Adrenal gland (tissue), 9 donors: ENCODE measurements at regions not wholly inside any gene's neighbourhood (a gene's known extent, or its start where the extent isn't known, plus 50 kb on each side); places are given as distances from the start of the nearest gene placed in this dataset.
A peak's percentile ranks its signal among the peaks of the same experiment; 100 is the strongest.

Source experiments
- DNase-seq, 7 donors: peaks; one replicate each; pipeline ENCODE4 v3.0.0-alpha.2; 2019 to 2020
- H3K27ac ChIP-seq, 5 donors: fragments of 200-600 bp; sonication (generic) in 4 of 5; 1 replicate in 3 of 5; 2 replicates in 2 of 5; pipeline versions ENCODE4 v1.5.1 to v1.8.0; 2016 to 2020; ENCODE audit warnings: mild to moderate bottlenecking in 1 of 5
- H3K27me3 ChIP-seq: fragments of 200-600 bp; 2 replicates; pipeline ENCODE4 v1.8.0; 2021
- H3K36me3 ChIP-seq, 2 donors: fragments of 200-600 bp; replicated peaks in 1 of 2; 1 replicate in 1 of 2; 2 replicates in 1 of 2; pipeline versions ENCODE4 v1.5.1 to v1.8.0; 2018 to 2022
- H3K4me1 ChIP-seq, 2 donors: fragments of 200-600 bp; replicated peaks in 1 of 2; 1 replicate in 1 of 2; 2 replicates in 1 of 2; pipeline versions ENCODE4 v1.5.1 to v1.8.0; 2018 to 2021
- H3K4me3 ChIP-seq, 4 donors: fragments of 200-600 bp; sonication (generic) in 3 of 4; one replicate each; pipeline ENCODE4 v1.5.1; 2016 to 2018
- H3K9me3 ChIP-seq, 3 donors: fragments of 200-600 bp; sonication (generic) in 1 of 3; replicated peaks in 1 of 3; 1 replicate in 2 of 3; 2 replicates in 1 of 3; pipeline versions ENCODE4 v1.5.1 to v1.8.0; 2016 to 2021
- CTCF ChIP-seq, 6 experiments: fragments of 450-650 bp in 4 of 6; fragments of 200-600 bp in 2 of 6; sonication (generic) in 1 of 6; IDR thresholded peaks; 1 replicate in 5 of 6; 2 replicates in 1 of 6; pipeline versions ENCODE4 v1.5.1 to v1.8.0; 2016 to 2021; ENCODE audit warnings: antibody characterized with exemption in 6 of 6, mild to moderate bottlenecking in 2 of 6, moderate library complexity in 1 of 6
- POLR2A ChIP-seq, 2 donors: fragments of 450-650 bp; IDR thresholded peaks; one replicate each; pipeline ENCODE4 v1.6.1; 2017; ENCODE audit warnings: antibody characterized with exemption in 2 of 2, mild to moderate bottlenecking in 2 of 2, moderate library complexity in 1 of 2
- WGBS, 4 donors: extraction: QIAGEN DNeasy Blood & Tissue Kit in 2 of 4; methylation state at CpG; one replicate each; pipeline versions ENCODE4 v1.1.5 to v1.1.7; 2013 to 2017; 5-methylcytosine and 5-hydroxymethylcytosine counted together
- intact Hi-C, 2 donors: fragments of 100-400 bp; cut with DNase I; formaldehyde crosslinking; loops; one replicate each; pipeline versions ENCODE4 v1.14.1 to v1.15.0; 2022 to 2023
- donor health status: healthy with polysubstance abuse.
- donor health status: Bipolar disorder and iron deficiency.
- donor health status: DM: yes; HTN: yes; CAD: no.
- donor health status: DM: no; HTN: no; CAD: no.
- donor health status: DM: no; HTN: no; CAD: no.

GRCh38 chr21:26653430-26653829 lies 80.3 kb upstream of the CYYR1 start:
- Histone ChIP-seq H3K4me3 (no peak overlapping the region), H3K4me1 (no peaks in the 10 kb centered on the region), H3K27ac (no peak overlapping the region), H3K9me3 (no peaks in the 10 kb centered on the region), H3K27me3 (no peaks in the 10 kb centered on the region), H3K36me3 (no peaks in the 10 kb centered on the region)
- WGBS, 4 donors, result 24 to 42% (median 39%) methylated on average over 5 of the region's 5 CpGs
- peak; percentile 23 to 66 (median 48) for DNase-seq
- TF ChIP-seq POLR2A (IDR thresholded peaks at IDR 0.05) (no peak), CTCF (IDR thresholded peaks at IDR 0.05) (no peak)
- intact Hi-C loops, result no loop called here

DNA sequence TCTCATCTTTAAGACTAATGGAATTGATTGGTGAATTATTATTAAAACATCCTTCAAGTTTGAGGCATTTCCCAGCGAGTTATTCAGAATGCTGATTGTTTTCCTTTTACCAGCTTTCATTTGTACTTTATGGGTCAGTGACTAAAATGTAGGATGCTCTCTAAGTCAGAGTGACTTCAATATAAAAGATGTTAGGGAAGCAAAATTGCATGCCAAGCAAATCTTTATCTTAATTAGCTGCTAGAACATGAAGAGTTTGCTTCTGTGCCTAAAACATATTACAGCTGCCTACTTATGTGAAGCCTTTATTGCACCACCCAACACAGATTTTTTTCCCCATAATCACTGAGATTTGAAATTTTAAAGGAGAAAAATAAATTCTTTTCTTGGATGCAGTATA lies 79.8 kb upstream of the CYYR1 start:
- H3K4me1 ChIP-seq, result no peaks in the 10 kb centered on the region
- no peaks in the 10 kb centered on the region for H3K27me3 ChIP-seq
- DNase-seq, result no peak
- no peaks in the 10 kb centered on the region for H3K9me3 ChIP-seq
- TF ChIP-seq POLR2A (IDR thresholded peaks at IDR 0.05) (no peak), CTCF (IDR thresholded peaks at IDR 0.05) (no peak)
- intact Hi-C loops, result no loop called here
- no peak overlapping the region for H3K4me3 ChIP-seq
- 42 to 59% (median 50%) methylated on average over 1 of the region's 1 CpG for WGBS, 4 donors
- H3K27ac ChIP-seq, result no peak overlapping the region
- H3K36me3 ChIP-seq, result no peaks in the 10 kb centered on the region

DNA sequence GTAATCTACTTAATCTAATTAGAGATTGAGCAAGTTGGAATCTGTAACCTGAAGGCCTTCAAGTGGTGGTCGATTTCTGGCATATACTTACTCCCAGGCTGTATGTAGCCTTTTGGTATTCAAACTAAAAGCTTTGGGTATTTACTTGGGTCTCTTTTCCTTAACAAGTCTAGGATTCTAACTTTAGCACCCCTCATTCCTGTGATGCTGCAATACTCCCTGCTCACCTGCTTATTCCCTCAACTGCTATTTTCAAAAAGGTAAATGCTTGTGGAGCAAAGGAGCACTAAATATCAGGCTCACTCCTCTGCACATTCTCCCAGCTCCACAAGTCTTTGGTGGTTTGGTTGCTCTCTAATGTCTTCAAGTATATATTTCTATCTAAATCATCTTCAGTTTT lies 68.0 kb upstream of the CYYR1 start:
- Histone ChIP-seq H3K9me3 (no peaks in the 10 kb centered on the region), H3K27ac (no peak overlapping the region), H3K27me3 (no peaks in the 10 kb centered on the region), H3K4me3 (no peak overlapping the region), H3K36me3 (no peaks in the 10 kb centered on the region), H3K4me1 (no peaks in the 10 kb centered on the region)
- 53 to 76% (median 68%) methylated on average over 1 of the region's 1 CpG for WGBS, 4 donors
- TF ChIP-seq CTCF (IDR thresholded peaks at IDR 0.05) (no peak), POLR2A (IDR thresholded peaks at IDR 0.05) (no peak)
- intact Hi-C loops, result no loop called here
- no peak for DNase-seq

GRCh38 chr21:26637201-26637745 lies 64.2 kb upstream of the CYYR1 start:
- DNase-seq, result no peak
- H3K4me3 ChIP-seq, result no peak overlapping the region
- H3K36me3 ChIP-seq, result no peaks in the 10 kb centered on the region
- peaks cover 0 to 2% (median 0%) of the 10 kb centered on the region in 3 donors for H3K9me3 ChIP-seq
- no peak for TF ChIP-seq POLR2A (IDR thresholded peaks at IDR 0.05)
- TF ChIP-seq CTCF (IDR thresholded peaks at IDR 0.05), result no peak
- no peaks in the 10 kb centered on the region for H3K4me1 ChIP-seq
- H3K27ac ChIP-seq, result no peak overlapping the region
- H3K27me3 ChIP-seq, result no peaks in the 10 kb centered on the region
- WGBS, 4 donors, result 76 to 84% (median 83%) methylated on average over 4 of the region's 4 CpGs
- intact Hi-C loops, result no loop called here
